ENCODE measurements at regions not wholly inside any gene's neighbourhood (a gene's known extent, or its start where the extent isn't known, plus 50 kb on each side); places are given as distances from the start of the nearest gene placed in this dataset.

- DNase-seq: no peak
- no peaks in the 10 kb centered on the region for H3K4me1 Mint-ChIP-seq
- peaks cover 5 to 6% of the 10 kb centered on the region in 2 donors for H3K9me3 Mint-ChIP-seq
- no peaks in the 10 kb centered on the region for H3K36me3 Mint-ChIP-seq
- peaks cover 9 to 14% of the 10 kb centered on the region in 2 donors for H3K27me3 Mint-ChIP-seq
- no peak overlapping the region for H3K4me3 Mint-ChIP-seq
- no peak for ATAC-seq (replicated peaks)
- H3K27ac Mint-ChIP-seq: no peak overlapping the region
These were observed 358.9 kb upstream of the IRX2 start for GRCh38 chr5:3110371-3110770.

- Mint-ChIP-seq H3K36me3 (no peaks in the 10 kb centered on the region), H3K9me3 (peaks cover 5 to 6% of the 10 kb centered on the region in 2 donors), H3K4me3 (no peak overlapping the region), H3K27ac (no peak overlapping the region), H3K27me3 (peaks cover 17 to 41% of the 10 kb centered on the region in 2 donors), H3K4me1 (no peaks in the 10 kb centered on the region)
- ATAC-seq (replicated peaks) (no peak), DNase-seq (no peak)
These were observed 355.7 kb upstream of the IRX2 start for GRCh38 chr5:3107156-3107611.

- H3K4me1 Mint-ChIP-seq: no peaks in the 10 kb centered on the region
- peaks cover 22 to 57% of the 10 kb centered on the region in 2 donors for H3K27me3 Mint-ChIP-seq
- no peaks in the 10 kb centered on the region for H3K36me3 Mint-ChIP-seq
- H3K9me3 Mint-ChIP-seq: peaks cover 5 to 6% of the 10 kb centered on the region in 2 donors
- no peak overlapping the region for H3K27ac Mint-ChIP-seq
- DNase-seq: no peak
- peak in 1 of 2 donors; percentile 16 for ATAC-seq (replicated peaks)
- no peak overlapping the region for H3K4me3 Mint-ChIP-seq
These were observed 354.1 kb upstream of the IRX2 start for GRCh38 chr5:3105581-3105980.

GRCh38 chr5:3105172-3105571, 353.7 kb upstream of the IRX2 start:
- ATAC-seq (replicated peaks) (no peak), DNase-seq (no peak)
- Mint-ChIP-seq H3K36me3 (no peaks in the 10 kb centered on the region), H3K27me3 (peaks cover 22 to 58% of the 10 kb centered on the region in 2 donors), H3K27ac (no peak overlapping the region), H3K9me3 (peaks cover 2 to 5% of the 10 kb centered on the region in 2 donors), H3K4me1 (no peaks in the 10 kb centered on the region), H3K4me3 (no peak overlapping the region)

- H3K9me3 Mint-ChIP-seq: peaks cover 2 to 5% of the 10 kb centered on the region in 2 donors
- H3K27me3 Mint-ChIP-seq: peaks cover 22 to 58% of the 10 kb centered on the region in 2 donors
- no peaks in the 10 kb centered on the region for H3K36me3 Mint-ChIP-seq
- no peak overlapping the region for H3K27ac Mint-ChIP-seq
- H3K4me3 Mint-ChIP-seq: no peak overlapping the region
- H3K4me1 Mint-ChIP-seq: no peaks in the 10 kb centered on the region
- DNase-seq: no peak
- no peak for ATAC-seq (replicated peaks)
These were observed 353.1 kb upstream of the IRX2 start for GRCh38 chr5:3104429-3105060.

GRCh38 chr5:3103262-3103811, 351.9 kb upstream of the IRX2 start:
- no peak overlapping the region for H3K27ac Mint-ChIP-seq
- peaks cover 22 to 58% of the 10 kb centered on the region in 2 donors for H3K27me3 Mint-ChIP-seq
- H3K4me1 Mint-ChIP-seq: no peaks in the 10 kb centered on the region
- H3K4me3 Mint-ChIP-seq: no peak overlapping the region
- peaks cover 0 to 2% of the 10 kb centered on the region in 2 donors for H3K9me3 Mint-ChIP-seq
- no peak for ATAC-seq (replicated peaks)
- DNase-seq: no peak
- no peaks in the 10 kb centered on the region for H3K36me3 Mint-ChIP-seq

- Mint-ChIP-seq H3K4me3 (no peak overlapping the region), H3K27me3 (peaks cover 22 to 58% of the 10 kb centered on the region in 2 donors), H3K36me3 (no peaks in the 10 kb centered on the region), H3K27ac (no peak overlapping the region), H3K9me3 (peaks cover 0 to 2% of the 10 kb centered on the region in 2 donors), H3K4me1 (no peaks in the 10 kb centered on the region)
- DNase-seq: no peak
- no peak for ATAC-seq (replicated peaks)
These were observed 351.1 kb upstream of the IRX2 start for GRCh38 chr5:3102531-3102930.

GRCh38 chr5:3101561-3101960, 350.1 kb upstream of the IRX2 start:
- H3K4me3 Mint-ChIP-seq: no peak overlapping the region
- peaks cover 18 to 52% of the 10 kb centered on the region in 2 donors for H3K27me3 Mint-ChIP-seq
- peaks cover 0 to 2% of the 10 kb centered on the region in 2 donors for H3K9me3 Mint-ChIP-seq
- DNase-seq: no peak
- no peaks in the 10 kb centered on the region for H3K36me3 Mint-ChIP-seq
- H3K4me1 Mint-ChIP-seq: no peaks in the 10 kb centered on the region
- no peak overlapping the region for H3K27ac Mint-ChIP-seq
- ATAC-seq (replicated peaks): no peak

- Mint-ChIP-seq H3K4me3 (no peak overlapping the region), H3K27me3 (peaks cover 17 to 50% of the 10 kb centered on the region in 2 donors), H3K27ac (no peak overlapping the region), H3K36me3 (no peaks in the 10 kb centered on the region), H3K4me1 (no peaks in the 10 kb centered on the region), H3K9me3 (peaks cover 0 to 2% of the 10 kb centered on the region in 2 donors)
- ATAC-seq (replicated peaks): no peak
- DNase-seq: no peak
These were observed 349.6 kb upstream of the IRX2 start for GRCh38 chr5:3100921-3101551.

- H3K9me3 Mint-ChIP-seq: no peaks in the 10 kb centered on the region
- no peaks in the 10 kb centered on the region for H3K36me3 Mint-ChIP-seq
- peaks cover 10 to 40% of the 10 kb centered on the region in 2 donors for H3K27me3 Mint-ChIP-seq
- H3K4me1 Mint-ChIP-seq: no peaks in the 10 kb centered on the region
- H3K4me3 Mint-ChIP-seq: no peak overlapping the region
- DNase-seq (no peak), ATAC-seq (replicated peaks) (no peak)
- H3K27ac Mint-ChIP-seq: no peak overlapping the region
These were observed 348.5 kb upstream of the IRX2 start for GRCh38 chr5:3099954-3100353.

- no peaks in the 10 kb centered on the region for H3K4me1 Mint-ChIP-seq
- peaks cover 10 to 36% of the 10 kb centered on the region in 2 donors for H3K27me3 Mint-ChIP-seq
- H3K36me3 Mint-ChIP-seq: no peaks in the 10 kb centered on the region
- no peak for DNase-seq
- no peak for ATAC-seq (replicated peaks)
- H3K4me3 Mint-ChIP-seq: no peak overlapping the region
- H3K9me3 Mint-ChIP-seq: no peaks in the 10 kb centered on the region
- H3K27ac Mint-ChIP-seq: no peak overlapping the region
These were observed 348.0 kb upstream of the IRX2 start for GRCh38 chr5:3099526-3099925.

- Mint-ChIP-seq H3K9me3 (no peaks in the 10 kb centered on the region), H3K36me3 (no peaks in the 10 kb centered on the region)
- ATAC-seq (replicated peaks): no peak
These were observed 347.3 kb upstream of the IRX2 start for GRCh38 chr5:3098821-3099220.

GRCh38 chr5:3092664-3093063, 341.2 kb upstream of the IRX2 start:
- DNase-seq: no peak
- Mint-ChIP-seq H3K4me1 (no peaks in the 10 kb centered on the region), H3K27ac (no peak overlapping the region), H3K9me3 (peaks cover 0 to 2% of the 10 kb centered on the region in 2 donors), H3K36me3 (no peaks in the 10 kb centered on the region), H3K27me3 (no peaks in the 10 kb centered on the region), H3K4me3 (no peak overlapping the region)
- no peak for ATAC-seq (replicated peaks)

More at GRCh38 chr5:3098821-3099220, 347.3 kb upstream of the IRX2 start:
- Mint-ChIP-seq H3K4me1 (no peaks in the 10 kb centered on the region), H3K27me3 (peaks cover 10 to 33% of the 10 kb centered on the region in 2 donors), H3K27ac (no peak overlapping the region), H3K4me3 (no peak overlapping the region)
- no peak for DNase-seq

GRCh38 chr5:3092211-3092610, 340.7 kb upstream of the IRX2 start:
- no peak overlapping the region for H3K4me3 Mint-ChIP-seq
- no peak overlapping the region for H3K27ac Mint-ChIP-seq
- no peaks in the 10 kb centered on the region for H3K27me3 Mint-ChIP-seq
- no peaks in the 10 kb centered on the region for H3K4me1 Mint-ChIP-seq
- no peaks in the 10 kb centered on the region for H3K36me3 Mint-ChIP-seq
- no peak for ATAC-seq (replicated peaks)
- H3K9me3 Mint-ChIP-seq: peaks cover 0 to 2% of the 10 kb centered on the region in 2 donors
- DNase-seq: no peak
